ENCODE measurements at regions not wholly inside any gene's neighbourhood (a gene's known extent, or its start where the extent isn't known, plus 50 kb on each side); places are given as distances from the start of the nearest gene placed in this dataset.

GRCh38 chr4:162456106-162456505, 292.3 kb upstream of the FSTL5 start:
- no peak for TF ChIP-seq EZH2 (IDR thresholded peaks at IDR 0.05)
- no peak for TF ChIP-seq POLR2AphosphoS5 (IDR thresholded peaks at IDR 0.05; ENCODE audit: borderline replicate concordance, low read depth, low read length)
- no peak for TF ChIP-seq FOXP2 (optimal IDR thresholded peaks at IDR 0.05; ENCODE audit: control extremely low read depth, extremely low read length, insufficient read depth)

Measured in SK-N-MC (cell line).